Neural progenitor cell (in vitro differentiated cells): ENCODE measurements at regions not wholly inside any gene's neighbourhood (a gene's known extent, or its start where the extent isn't known, plus 50 kb on each side); places are given as distances from the start of the nearest gene placed in this dataset.

Experiments used
- EZH2 ChIP-seq: fragments of 200-600 bp; sonication (generic); IDR thresholded peaks from 2 replicates; pipeline ENCODE4 v1.6.1; 2017; ENCODE audit warnings: antibody characterized with exemption, mild to moderate bottlenecking, moderate library complexity
- EZH2phosphoT487 ChIP-seq: fragments of 200-600 bp; sonication (generic); IDR thresholded peaks from 2 replicates; pipeline ENCODE4 v1.6.1; 2017; ENCODE audit warnings: antibody characterized with exemption
- TF ChIP-seq, protein P1 (sequence below): fragments of 200-600 bp; sonication (generic); IDR thresholded peaks from 2 replicates; pipeline ENCODE4 v1.5.1; 2017; ENCODE audit warnings: antibody characterized with exemption, mild to moderate bottlenecking

DNA sequence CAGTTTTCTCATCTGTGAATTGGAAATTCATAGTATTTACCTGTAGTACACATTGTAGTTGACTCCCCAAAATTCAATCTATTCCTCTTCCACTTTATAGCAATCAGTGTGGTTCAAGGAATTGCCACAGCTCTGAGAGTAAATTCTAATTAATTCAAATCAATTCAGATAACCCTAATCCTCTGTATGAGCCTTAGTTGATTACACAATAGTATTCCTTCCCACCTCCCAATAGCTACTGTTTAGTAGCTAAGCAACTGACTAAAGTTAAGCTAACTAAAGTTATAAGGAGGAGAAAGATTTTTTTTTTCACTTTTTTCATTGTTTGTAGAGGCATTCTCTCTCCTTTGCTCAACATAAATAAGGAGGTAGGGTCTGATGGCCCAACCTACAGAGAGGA is 77.5 kb downstream of the ARRDC3 start:
- TF ChIP-seq, protein P1, sequence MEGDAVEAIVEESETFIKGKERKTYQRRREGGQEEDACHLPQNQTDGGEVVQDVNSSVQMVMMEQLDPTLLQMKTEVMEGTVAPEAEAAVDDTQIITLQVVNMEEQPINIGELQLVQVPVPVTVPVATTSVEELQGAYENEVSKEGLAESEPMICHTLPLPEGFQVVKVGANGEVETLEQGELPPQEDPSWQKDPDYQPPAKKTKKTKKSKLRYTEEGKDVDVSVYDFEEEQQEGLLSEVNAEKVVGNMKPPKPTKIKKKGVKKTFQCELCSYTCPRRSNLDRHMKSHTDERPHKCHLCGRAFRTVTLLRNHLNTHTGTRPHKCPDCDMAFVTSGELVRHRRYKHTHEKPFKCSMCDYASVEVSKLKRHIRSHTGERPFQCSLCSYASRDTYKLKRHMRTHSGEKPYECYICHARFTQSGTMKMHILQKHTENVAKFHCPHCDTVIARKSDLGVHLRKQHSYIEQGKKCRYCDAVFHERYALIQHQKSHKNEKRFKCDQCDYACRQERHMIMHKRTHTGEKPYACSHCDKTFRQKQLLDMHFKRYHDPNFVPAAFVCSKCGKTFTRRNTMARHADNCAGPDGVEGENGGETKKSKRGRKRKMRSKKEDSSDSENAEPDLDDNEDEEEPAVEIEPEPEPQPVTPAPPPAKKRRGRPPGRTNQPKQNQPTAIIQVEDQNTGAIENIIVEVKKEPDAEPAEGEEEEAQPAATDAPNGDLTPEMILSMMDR: no peak
- TF ChIP-seq EZH2phosphoT487 (no peak), EZH2 (no peak)
